GM12878 (cell line): ENCODE measurements at regions not wholly inside any gene's neighbourhood (a gene's known extent, or its start where the extent isn't known, plus 50 kb on each side); places are given as distances from the start of the nearest gene placed in this dataset.

Experiments used
- ATAC-seq: fragments of 200-7000 bp; cut with Tn5 transposase; 3 replicates; pipeline ENCODE4 v1.9.1; 2020; ENCODE audit warnings: mild to moderate bottlenecking, moderate library complexity
- BruUV-seq: library from RNA; stranded (reverse); fragments of 400-500 nt; replicated peaks from 2 replicates; lab custom pipeline; 2021; lab: Mats Ljungman, UMichigan
- CTCF ChIA-PET: fragments of 300-600 bp; sonication (Branson Sonifier 250); formaldehyde crosslinking; extraction: SDS; loops from one replicate; lab custom pipeline; 2021; ENCODE audit warnings: inconsistent platforms; lab: Yijun Ruan, JAX
- POLR2A ChIA-PET: fragments of 350-600 bp; formaldehyde crosslinking; extraction: SDS; loops from one replicate; lab custom pipeline; 2021; ENCODE audit warnings: inconsistent platforms; lab: Charles Lee
- RAD21 ChIA-PET: fragments of 300-600 bp; sonication (Branson Sonifier 250); formaldehyde crosslinking; loops from one replicate; lab custom pipeline; 2023; ENCODE audit warnings: antibody characterized with exemption; ENCODE audit not compliant: unreplicated experiment; lab: Charles Lee
- SMC1A ChIA-PET: fragments of 300-600 bp; sonication (Branson Sonifier 250); formaldehyde crosslinking; loops from one replicate; lab custom pipeline; 2023; ENCODE audit not compliant: unreplicated experiment, uncharacterized antibody; lab: Charles Lee
- DNase-seq: peaks from one replicate; pipeline ENCODE4 v3.0.0-alpha.2; 2011; ENCODE audit warnings: low read depth, low spot score
- FAIRE-seq: peaks from 3 replicates; lab custom pipeline; 2011; peaks lifted over from hg19 to GRCh38; lab: Jason Lieb, UNC
- H2AFZ ChIP-seq: 2 replicates; pipeline ENCODE4 v1.6.0; 2011; ENCODE audit warnings: low read depth, low read length, control low read depth; ENCODE audit not compliant: control insufficient read depth
- H3K27ac ChIP-seq: 2 replicates; pipeline ENCODE4 v1.5.1; 2011; ENCODE audit warnings: control low read depth; ENCODE audit not compliant: control insufficient read depth, insufficient read depth
- H3K27me3 ChIP-seq, 2 experiments: replicated peaks in 1 of 2; 2 replicates each; pipeline versions ENCODE4 v1.6.0 to v1.6.1; 2011; ENCODE audit warnings: low read length in 1 of 2; ENCODE audit not compliant: control insufficient read depth in 2 of 2, insufficient read depth in 2 of 2
- H3K36me3 ChIP-seq, 2 experiments: 2 replicates each; pipeline ENCODE4 v1.5.1; 2011; ENCODE audit warnings: low read length in 1 of 2; ENCODE audit not compliant: control insufficient read depth in 2 of 2, insufficient read depth in 2 of 2
- H3K4me1 ChIP-seq: 2 replicates; pipeline ENCODE4 v1.6.1; 2011; ENCODE audit warnings: mild to moderate bottlenecking, low read length, moderate library complexity, mixed read lengths; ENCODE audit not compliant: control insufficient read depth, insufficient read depth
- H3K4me2 ChIP-seq: 2 replicates; pipeline ENCODE4 v1.6.0; 2011; ENCODE audit warnings: control low read depth; ENCODE audit not compliant: control insufficient read depth, insufficient read depth
- H3K4me3 ChIP-seq: fragments of 200-600 bp; sonication (generic); 2 replicates; pipeline ENCODE4 v1.5.1; 2016
- H3K79me2 ChIP-seq: 2 replicates; pipeline ENCODE4 v1.6.0; 2011; ENCODE audit warnings: low read length; ENCODE audit not compliant: control insufficient read depth, insufficient read depth
- H3K9ac ChIP-seq: 2 replicates; pipeline ENCODE4 v1.8.0; 2011; ENCODE audit warnings: low read length, control low read depth, mixed read lengths; ENCODE audit not compliant: control insufficient read depth, insufficient read depth
- H3K9me3 ChIP-seq: replicated peaks from 3 replicates; pipeline ENCODE4 v1.5.1; 2011; ENCODE audit warnings: mild to moderate bottlenecking, low read length; ENCODE audit not compliant: control insufficient read depth, insufficient read depth
- H4K20me1 ChIP-seq: 2 replicates; pipeline ENCODE4 v1.6.0; 2011; ENCODE audit not compliant: control insufficient read depth, insufficient read depth
- BACH1 ChIP-seq: fragments of 450-650 bp; IDR thresholded peaks from 2 replicates; pipeline ENCODE4 v1.6.1; 2017; ENCODE audit warnings: mild to moderate bottlenecking, borderline replicate concordance
- CREM ChIP-seq: IDR thresholded peaks from 2 replicates; pipeline ENCODE4 v1.6.1; 2014; ENCODE audit warnings: antibody characterized with exemption, low read depth
- IRF4 ChIP-seq: IDR thresholded peaks from 2 replicates; pipeline ENCODE4 v1.6.1; 2011; ENCODE audit warnings: low read depth, low read length
- MEF2A ChIP-seq: IDR thresholded peaks from 2 replicates; pipeline ENCODE4 v1.6.1; 2011; ENCODE audit warnings: low read depth, mild to moderate bottlenecking, low read length, moderate library complexity; ENCODE audit not compliant: insufficient read depth
- NFYB ChIP-seq: IDR thresholded peaks from 2 replicates; pipeline ENCODE4 v1.6.1; 2011; ENCODE audit warnings: low read depth, mild to moderate bottlenecking, low read length, improper control_type of control experiment, moderate library complexity; ENCODE audit not compliant: insufficient read depth
- RB1 ChIP-seq: fragments of 450-650 bp; formaldehyde crosslinking; IDR thresholded peaks from 2 replicates; pipeline ENCODE4 v1.6.1; 2017; ENCODE audit warnings: mild to moderate bottlenecking, borderline replicate concordance
- SMARCA5 ChIP-seq: fragments of 450-650 bp; IDR thresholded peaks from 2 replicates; pipeline ENCODE4 v1.6.1; 2017; ENCODE audit warnings: mild to moderate bottlenecking
- SPI1 ChIP-seq: IDR thresholded peaks from 2 replicates; pipeline ENCODE4 v1.6.1; 2011; ENCODE audit warnings: low read depth, mild to moderate bottlenecking, low read length, moderate library complexity, borderline replicate concordance; ENCODE audit not compliant: insufficient read depth
- TAF1 ChIP-seq: IDR thresholded peaks from 2 replicates; pipeline ENCODE4 v1.6.1; 2011; ENCODE audit warnings: mild to moderate bottlenecking, low read depth, low read length, borderline replicate concordance
- YBX1 ChIP-seq: fragments of 450-650 bp; IDR thresholded peaks from 2 replicates; pipeline ENCODE4 v1.6.1; 2016; ENCODE audit warnings: antibody characterized with exemption
- ZNF384 ChIP-seq: IDR thresholded peaks from 2 replicates; pipeline ENCODE4 v1.6.1; 2012; ENCODE audit warnings: low read depth, mild to moderate bottlenecking, low read length, improper control_type of control experiment, borderline replicate concordance
- WGBS: methylation state at CpG from one replicate; pipeline ENCODE4 v1.1.6; 2016; ENCODE audit warnings: low lambda C conversion rate; ENCODE audit not compliant: insufficient replicate concordance, insufficient coverage; ENCODE audit errors: missing lambda C conversion rate; 5-methylcytosine and 5-hydroxymethylcytosine counted together
- in situ Hi-C: fragments of 300-500 bp; cut with MboI; formaldehyde crosslinking; loops from 9 replicates; pipeline ENCODE4 v1.14.3; 2018; ENCODE audit warnings: mixed read lengths
- intact Hi-C: fragments of 100-400 bp; cut with micrococcal nuclease; formaldehyde crosslinking; loops from one replicate; pipeline ENCODE4 v1.14.2; 2022; ENCODE audit not compliant: unreplicated experiment
- TF ChIP-seq, protein P1 (sequence below): IDR thresholded peaks from 2 replicates; pipeline ENCODE4 v1.6.1; 2012; ENCODE audit warnings: low read depth, low read length, improper control_type of control experiment
- TF ChIP-seq, protein P2 (sequence below): fragments of 450-650 bp; IDR thresholded peaks from 2 replicates; pipeline ENCODE4 v1.6.1; 2017; ENCODE audit warnings: mild to moderate bottlenecking, low read depth, inconsistent platforms; ENCODE audit not compliant: poor library complexity, severe bottlenecking
- TF ChIP-seq, protein P3 (sequence below): fragments of 150-350 bp; IDR thresholded peaks from 2 replicates; pipeline ENCODE4 v1.6.1; 2016; ENCODE audit warnings: low read depth, low read length
- TF ChIP-seq, protein P4 (sequence below): fragments of 450-650 bp; IDR thresholded peaks from 2 replicates; pipeline ENCODE4 v1.6.1; 2014; ENCODE audit warnings: mild to moderate bottlenecking

DNA sequence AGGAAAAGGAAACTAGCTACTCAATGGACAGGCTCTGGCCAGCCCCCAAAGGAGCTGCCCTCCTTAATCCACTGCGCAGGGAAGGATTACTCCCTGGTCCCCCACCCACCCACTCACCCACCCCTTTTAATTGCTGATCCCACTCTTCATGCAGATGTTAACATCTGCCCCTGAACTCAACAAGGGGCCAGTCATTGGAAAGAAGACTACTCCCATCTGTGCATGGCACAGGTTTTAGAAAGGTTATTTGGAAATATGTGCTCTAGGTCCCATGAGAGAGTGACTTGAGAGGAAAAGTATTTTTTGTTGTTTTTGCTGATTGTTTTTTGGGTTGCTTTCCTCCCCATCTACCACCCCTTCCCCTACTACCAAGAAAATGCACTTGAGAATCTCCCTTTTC, 94.4 kb upstream of the FGGY start (continued):
- TF ChIP-seq MEF2A = no peak
- TF ChIP-seq SMARCA5 = no peak
- TF ChIP-seq, protein P1, sequence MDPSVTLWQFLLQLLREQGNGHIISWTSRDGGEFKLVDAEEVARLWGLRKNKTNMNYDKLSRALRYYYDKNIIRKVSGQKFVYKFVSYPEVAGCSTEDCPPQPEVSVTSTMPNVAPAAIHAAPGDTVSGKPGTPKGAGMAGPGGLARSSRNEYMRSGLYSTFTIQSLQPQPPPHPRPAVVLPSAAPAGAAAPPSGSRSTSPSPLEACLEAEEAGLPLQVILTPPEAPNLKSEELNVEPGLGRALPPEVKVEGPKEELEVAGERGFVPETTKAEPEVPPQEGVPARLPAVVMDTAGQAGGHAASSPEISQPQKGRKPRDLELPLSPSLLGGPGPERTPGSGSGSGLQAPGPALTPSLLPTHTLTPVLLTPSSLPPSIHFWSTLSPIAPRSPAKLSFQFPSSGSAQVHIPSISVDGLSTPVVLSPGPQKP = no peak
- TF ChIP-seq, protein P2, sequence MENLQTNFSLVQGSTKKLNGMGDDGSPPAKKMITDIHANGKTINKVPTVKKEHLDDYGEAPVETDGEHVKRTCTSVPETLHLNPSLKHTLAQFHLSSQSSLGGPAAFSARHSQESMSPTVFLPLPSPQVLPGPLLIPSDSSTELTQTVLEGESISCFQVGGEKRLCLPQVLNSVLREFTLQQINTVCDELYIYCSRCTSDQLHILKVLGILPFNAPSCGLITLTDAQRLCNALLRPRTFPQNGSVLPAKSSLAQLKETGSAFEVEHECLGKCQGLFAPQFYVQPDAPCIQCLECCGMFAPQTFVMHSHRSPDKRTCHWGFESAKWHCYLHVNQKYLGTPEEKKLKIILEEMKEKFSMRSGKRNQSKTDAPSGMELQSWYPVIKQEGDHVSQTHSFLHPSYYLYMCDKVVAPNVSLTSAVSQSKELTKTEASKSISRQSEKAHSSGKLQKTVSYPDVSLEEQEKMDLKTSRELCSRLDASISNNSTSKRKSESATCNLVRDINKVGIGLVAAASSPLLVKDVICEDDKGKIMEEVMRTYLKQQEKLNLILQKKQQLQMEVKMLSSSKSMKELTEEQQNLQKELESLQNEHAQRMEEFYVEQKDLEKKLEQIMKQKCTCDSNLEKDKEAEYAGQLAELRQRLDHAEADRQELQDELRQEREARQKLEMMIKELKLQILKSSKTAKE = no peak
- TF ChIP-seq, all 136 proteins: peak for 0

DNA sequence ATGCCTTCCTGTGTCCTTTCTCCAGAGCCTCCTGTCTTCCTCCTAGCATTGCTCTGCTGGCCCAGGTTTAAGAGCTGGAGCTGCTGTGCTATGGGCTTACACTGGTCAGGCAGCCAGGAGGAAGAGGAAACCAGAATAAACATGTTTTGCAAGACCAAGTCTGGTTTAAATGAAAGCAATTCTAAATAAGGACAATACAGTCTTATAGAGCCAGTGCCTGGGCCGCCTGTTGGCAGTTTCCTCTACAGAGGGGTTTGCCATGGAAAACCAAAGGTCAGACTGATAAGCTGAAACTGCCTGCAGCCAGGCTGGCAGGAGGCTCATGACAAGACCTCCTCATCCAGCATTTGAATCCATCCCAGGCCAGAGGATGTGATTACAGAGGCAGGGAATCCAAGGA, 92.9 kb upstream of the FGGY start:
- Histone ChIP-seq H3K4me2 (no peak overlapping the region), H3K79me2 (no peaks in the 10 kb centered on the region), H3K9ac (no peak overlapping the region), H4K20me1 (no peaks in the 10 kb centered on the region), H3K4me3 (no peak overlapping the region), H3K9me3 (no peaks in the 10 kb centered on the region; the same call in 2 of the 3 replicates), H3K27me3 (no peaks in the 10 kb centered on the region), H3K36me3 (no peaks in the 10 kb centered on the region), H2AFZ (no peak overlapping the region), H3K4me1 (no peaks in the 10 kb centered on the region), H3K27ac (no peak overlapping the region)
- DNase-seq (no peak), ATAC-seq (no peak), FAIRE-seq (no peak)
- RAD21 ChIA-PET = no interaction called here
- POLR2A ChIA-PET = no interaction called here
- in situ Hi-C loops = no loop called here
- 42% methylated on average over 1 of the region's 1 CpG for WGBS
- CTCF ChIA-PET = interaction anchor here (0.7 kb wide), 1 partner anchor 495 kb away, joined by 3 read pairs; no protein-coding TSS in a partner anchor
- SMC1A ChIA-PET = interaction anchor here (0.5 kb wide), 1 partner anchor 82 kb away, joined by 3 read pairs; no protein-coding TSS in a partner anchor
- intact Hi-C loops = no loop called here
- BruUV-seq = no TSS peak
- TF ChIP-seq TAF1 (no peak), RB1 (no peak), SPI1 (no peak), ZNF384 (no peak), IRF4 (no peak), NFYB (no peak), YBX1 (no peak), CREM (no peak), BACH1 (no peak), MEF2A (no peak)
- TF ChIP-seq, protein P3, sequence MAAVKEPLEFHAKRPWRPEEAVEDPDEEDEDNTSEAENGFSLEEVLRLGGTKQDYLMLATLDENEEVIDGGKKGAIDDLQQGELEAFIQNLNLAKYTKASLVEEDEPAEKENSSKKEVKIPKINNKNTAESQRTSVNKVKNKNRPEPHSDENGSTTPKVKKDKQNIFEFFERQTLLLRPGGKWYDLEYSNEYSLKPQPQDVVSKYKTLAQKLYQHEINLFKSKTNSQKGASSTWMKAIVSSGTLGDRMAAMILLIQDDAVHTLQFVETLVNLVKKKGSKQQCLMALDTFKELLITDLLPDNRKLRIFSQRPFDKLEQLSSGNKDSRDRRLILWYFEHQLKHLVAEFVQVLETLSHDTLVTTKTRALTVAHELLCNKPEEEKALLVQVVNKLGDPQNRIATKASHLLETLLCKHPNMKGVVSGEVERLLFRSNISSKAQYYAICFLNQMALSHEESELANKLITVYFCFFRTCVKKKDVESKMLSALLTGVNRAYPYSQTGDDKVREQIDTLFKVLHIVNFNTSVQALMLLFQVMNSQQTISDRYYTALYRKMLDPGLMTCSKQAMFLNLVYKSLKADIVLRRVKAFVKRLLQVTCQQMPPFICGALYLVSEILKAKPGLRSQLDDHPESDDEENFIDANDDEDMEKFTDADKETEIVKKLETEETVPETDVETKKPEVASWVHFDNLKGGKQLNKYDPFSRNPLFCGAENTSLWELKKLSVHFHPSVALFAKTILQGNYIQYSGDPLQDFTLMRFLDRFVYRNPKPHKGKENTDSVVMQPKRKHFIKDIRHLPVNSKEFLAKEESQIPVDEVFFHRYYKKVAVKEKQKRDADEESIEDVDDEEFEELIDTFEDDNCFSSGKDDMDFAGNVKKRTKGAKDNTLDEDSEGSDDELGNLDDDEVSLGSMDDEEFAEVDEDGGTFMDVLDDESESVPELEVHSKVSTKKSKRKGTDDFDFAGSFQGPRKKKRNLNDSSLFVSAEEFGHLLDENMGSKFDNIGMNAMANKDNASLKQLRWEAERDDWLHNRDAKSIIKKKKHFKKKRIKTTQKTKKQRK = no peak
- TF ChIP-seq, protein P4, sequence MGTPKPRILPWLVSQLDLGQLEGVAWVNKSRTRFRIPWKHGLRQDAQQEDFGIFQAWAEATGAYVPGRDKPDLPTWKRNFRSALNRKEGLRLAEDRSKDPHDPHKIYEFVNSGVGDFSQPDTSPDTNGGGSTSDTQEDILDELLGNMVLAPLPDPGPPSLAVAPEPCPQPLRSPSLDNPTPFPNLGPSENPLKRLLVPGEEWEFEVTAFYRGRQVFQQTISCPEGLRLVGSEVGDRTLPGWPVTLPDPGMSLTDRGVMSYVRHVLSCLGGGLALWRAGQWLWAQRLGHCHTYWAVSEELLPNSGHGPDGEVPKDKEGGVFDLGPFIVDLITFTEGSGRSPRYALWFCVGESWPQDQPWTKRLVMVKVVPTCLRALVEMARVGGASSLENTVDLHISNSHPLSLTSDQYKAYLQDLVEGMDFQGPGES = no peak
